Keratinocyte (primary cell): ENCODE measurements at regions not wholly inside any gene's neighbourhood (a gene's known extent, or its start where the extent isn't known, plus 50 kb on each side); places are given as distances from the start of the nearest gene placed in this dataset.

Source experiments
- DNase-seq: peaks from one replicate; pipeline ENCODE4 v3.0.0-alpha.2; 2011; ENCODE audit warnings: low read depth, missing footprints, low spot score
- FAIRE-seq: peaks from 2 replicates; lab custom pipeline; 2011; peaks lifted over from hg19 to GRCh38; lab: Jason Lieb, UNC
- H2AFZ ChIP-seq: 2 replicates; pipeline ENCODE4 v1.6.0; 2012; ENCODE audit warnings: low read length, control low read depth, inconsistent platforms; ENCODE audit not compliant: control insufficient read depth
- H3K27ac ChIP-seq: 2 replicates; pipeline ENCODE4 v1.5.1; 2011; ENCODE audit warnings: low read length; ENCODE audit not compliant: control insufficient read depth, insufficient read depth
- H3K27me3 ChIP-seq: 3 replicates; pipeline ENCODE4 v1.6.0; 2011; ENCODE audit warnings: low read length; ENCODE audit not compliant: control insufficient read depth, insufficient read depth; ENCODE audit errors: extremely low read depth
- H3K36me3 ChIP-seq, 2 experiments: 2 replicates in 1 of 2; 3 replicates in 1 of 2; pipeline ENCODE4 v1.5.1; 2011; ENCODE audit warnings: low read length in 2 of 2, mild to moderate bottlenecking in 1 of 2; ENCODE audit not compliant: control insufficient read depth in 2 of 2, insufficient read depth in 2 of 2; ENCODE audit errors: extremely low read depth in 1 of 2
- H3K4me1 ChIP-seq: 3 replicates; pipeline ENCODE4 v1.5.1; 2011; ENCODE audit warnings: low read length; ENCODE audit not compliant: control insufficient read depth, insufficient read depth; ENCODE audit errors: extremely low read depth
- H3K4me2 ChIP-seq: 3 replicates; pipeline ENCODE4 v1.6.0; 2011; ENCODE audit warnings: low read depth, low read length; ENCODE audit not compliant: control insufficient read depth, insufficient read depth; ENCODE audit errors: extremely low read depth
- H3K4me3 ChIP-seq, 3 experiments: fragments of 200-600 bp in 1 of 3; sonication (generic) in 1 of 3; 2 replicates in 2 of 3; 3 replicates in 1 of 3; pipeline ENCODE4 v1.5.1; 2011 to 2016; ENCODE audit warnings: low read length in 3 of 3, mild to moderate bottlenecking in 3 of 3, control low read depth in 2 of 3, inconsistent platforms in 1 of 3, low read depth in 1 of 3, mixed read lengths in 1 of 3, mixed run types in 1 of 3, moderate library complexity in 1 of 3; ENCODE audit not compliant: control insufficient read depth in 2 of 3, insufficient read depth in 2 of 3; ENCODE audit errors: extremely low read depth in 1 of 3
- H3K79me2 ChIP-seq: 2 replicates; pipeline ENCODE4 v1.6.0; 2012; ENCODE audit warnings: low read length; ENCODE audit not compliant: control insufficient read depth, insufficient read depth
- H3K9ac ChIP-seq: 3 replicates; pipeline ENCODE4 v1.6.0; 2011; ENCODE audit warnings: low read length; ENCODE audit not compliant: control insufficient read depth, insufficient read depth; ENCODE audit errors: extremely low read depth
- H3K9me1 ChIP-seq: 3 replicates; pipeline ENCODE4 v1.6.0; 2011; ENCODE audit warnings: low read length; ENCODE audit not compliant: control insufficient read depth, insufficient read depth; ENCODE audit errors: extremely low read depth
- H3K9me3 ChIP-seq: 2 replicates; pipeline ENCODE4 v1.5.1; 2012; ENCODE audit warnings: low read depth, low read length; ENCODE audit not compliant: control insufficient read depth
- H4K20me1 ChIP-seq: 3 replicates; pipeline ENCODE4 v1.6.0; 2011; ENCODE audit warnings: low read length; ENCODE audit not compliant: control insufficient read depth, insufficient read depth; ENCODE audit errors: extremely low read depth
- EZH2 ChIP-seq: IDR thresholded peaks from one replicate; pipeline ENCODE4 v1.6.1; 2012; ENCODE audit warnings: inconsistent platforms, mild to moderate bottlenecking, low read length, moderate library complexity
- dilution Hi-C: fragments of 300-500 bp; cut with MboI; formaldehyde crosslinking; loops from one replicate; pipeline ENCODE4 v1.7.0; 2020; ENCODE audit warnings: low sequenced_read_pairs; ENCODE audit not compliant: extremely low pct_ligation_motif_present
- TF ChIP-seq, protein P1 (sequence below), 3 experiments: IDR thresholded peaks in 1 of 3; conservative IDR thresholded peaks in 1 of 3; optimal IDR thresholded peaks in 1 of 3; 2 replicates in 2 of 3; 3 replicates in 1 of 3; pipeline versions ENCODE3 to v1.5.1; 2011; ENCODE audit warnings: low read length in 3 of 3, mild to moderate bottlenecking in 3 of 3, moderate library complexity in 2 of 3, control low read depth in 1 of 3, inconsistent platforms in 1 of 3; ENCODE audit not compliant: insufficient read depth in 2 of 3; ENCODE audit errors: extremely low read depth in 1 of 3

- no peaks in the 10 kb centered on the region for H3K79me2 ChIP-seq
- FAIRE-seq (no peak), DNase-seq (no peak)
- no peaks in the 10 kb centered on the region for H3K4me1 ChIP-seq
- H3K4me2 ChIP-seq = no peak overlapping the region
- no peak for TF ChIP-seq EZH2
- no peaks in the 10 kb centered on the region for H3K36me3 ChIP-seq
- dilution Hi-C loops = no loop called here
- H3K9me3 ChIP-seq = no peaks in the 10 kb centered on the region
- H3K27me3 ChIP-seq = peaks cover 15% of the 10 kb centered on the region
- H4K20me1 ChIP-seq = no peaks in the 10 kb centered on the region
- no peak overlapping the region for H3K9ac ChIP-seq
- no peaks in the 10 kb centered on the region for H3K9me1 ChIP-seq
- H2AFZ ChIP-seq = no peak overlapping the region
- H3K27ac ChIP-seq = no peak overlapping the region
- no peak overlapping the region for H3K4me3 ChIP-seq
Observed at GRCh38 chr22:19641983-19642451, 72.3 kb upstream of the SEPTIN5 start.

DNA sequence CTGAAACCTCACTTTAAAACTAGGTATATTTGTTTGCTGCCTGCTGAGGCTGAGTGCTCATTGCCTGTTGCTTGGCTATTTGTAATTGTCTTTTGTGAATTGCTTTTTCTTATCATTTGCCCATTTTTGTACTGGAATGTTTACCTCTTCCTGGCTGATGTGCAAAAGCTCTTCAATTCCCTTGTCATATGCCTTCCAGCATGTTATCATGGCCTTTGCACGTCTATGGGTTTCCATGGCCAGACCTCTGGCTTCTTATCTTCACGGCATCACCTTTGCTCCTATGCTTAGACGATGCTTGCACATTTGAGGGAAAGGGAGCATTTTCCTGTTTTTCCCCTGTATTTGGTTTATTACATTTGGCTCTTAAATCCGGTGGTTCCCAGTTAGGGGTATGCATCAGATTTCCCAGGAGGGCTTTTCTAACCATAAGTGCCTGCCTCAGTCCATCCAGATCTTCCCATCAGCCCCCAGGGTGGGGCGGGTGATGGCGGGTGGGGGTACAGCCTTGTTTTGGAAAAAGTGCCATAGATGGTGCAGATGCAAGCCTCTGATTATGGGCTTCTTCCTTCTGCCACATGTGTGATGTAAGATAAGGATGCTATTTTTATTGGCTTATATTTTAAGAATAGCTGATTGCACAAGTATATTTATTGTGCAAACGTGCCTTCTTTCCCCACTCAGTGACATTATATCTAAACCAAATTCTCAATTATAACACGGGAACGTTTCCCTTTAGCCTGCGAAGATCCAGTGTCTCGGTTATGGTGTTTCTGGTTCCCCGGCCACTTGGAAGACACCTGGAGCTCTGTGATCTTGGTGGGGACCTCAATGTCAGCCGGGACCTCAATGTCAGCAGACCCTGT, 70.6 kb upstream of the SEPTIN5 start:
- TF ChIP-seq, protein P1, sequence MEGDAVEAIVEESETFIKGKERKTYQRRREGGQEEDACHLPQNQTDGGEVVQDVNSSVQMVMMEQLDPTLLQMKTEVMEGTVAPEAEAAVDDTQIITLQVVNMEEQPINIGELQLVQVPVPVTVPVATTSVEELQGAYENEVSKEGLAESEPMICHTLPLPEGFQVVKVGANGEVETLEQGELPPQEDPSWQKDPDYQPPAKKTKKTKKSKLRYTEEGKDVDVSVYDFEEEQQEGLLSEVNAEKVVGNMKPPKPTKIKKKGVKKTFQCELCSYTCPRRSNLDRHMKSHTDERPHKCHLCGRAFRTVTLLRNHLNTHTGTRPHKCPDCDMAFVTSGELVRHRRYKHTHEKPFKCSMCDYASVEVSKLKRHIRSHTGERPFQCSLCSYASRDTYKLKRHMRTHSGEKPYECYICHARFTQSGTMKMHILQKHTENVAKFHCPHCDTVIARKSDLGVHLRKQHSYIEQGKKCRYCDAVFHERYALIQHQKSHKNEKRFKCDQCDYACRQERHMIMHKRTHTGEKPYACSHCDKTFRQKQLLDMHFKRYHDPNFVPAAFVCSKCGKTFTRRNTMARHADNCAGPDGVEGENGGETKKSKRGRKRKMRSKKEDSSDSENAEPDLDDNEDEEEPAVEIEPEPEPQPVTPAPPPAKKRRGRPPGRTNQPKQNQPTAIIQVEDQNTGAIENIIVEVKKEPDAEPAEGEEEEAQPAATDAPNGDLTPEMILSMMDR (optimal IDR thresholded peaks at IDR 0.05 in 1 of 3, IDR thresholded peaks at IDR 0.05 in 1 of 3, conservative IDR thresholded peaks at IDR 0.05 in 1 of 3; ENCODE audit: extremely low read depth in 1 of 3, insufficient read depth in 2 of 3, low read length in 3 of 3) = no peak
- TF ChIP-seq EZH2 = no peak
- H4K20me1 ChIP-seq = no peaks in the 10 kb centered on the region
- dilution Hi-C loops = no loop called here
- H3K9ac ChIP-seq = no peak overlapping the region
- H3K4me2 ChIP-seq = no peak overlapping the region
- no peaks in the 10 kb centered on the region for H3K9me3 ChIP-seq
- H3K27ac ChIP-seq = no peak overlapping the region
- FAIRE-seq (no peak), DNase-seq (no peak)
- peaks cover 15% of the 10 kb centered on the region for H3K27me3 ChIP-seq
- H3K4me1 ChIP-seq = no peaks in the 10 kb centered on the region
- no peaks in the 10 kb centered on the region for H3K36me3 ChIP-seq
- H3K4me3 ChIP-seq = no peak overlapping the region
- no peak overlapping the region for H2AFZ ChIP-seq
- H3K9me1 ChIP-seq = no peaks in the 10 kb centered on the region
- H3K79me2 ChIP-seq = no peaks in the 10 kb centered on the region
